Brain microvascular endothelial cell (primary cell): ENCODE measurements at regions not wholly inside any gene's neighbourhood (a gene's known extent, or its start where the extent isn't known, plus 50 kb on each side); places are given as distances from the start of the nearest gene placed in this dataset.

Source experiments
- DNase-seq: peaks from one replicate; pipeline ENCODE4 v3.0.0-alpha.2; 2020
- H3K27ac ChIP-seq: fragments of 250-450 bp; sonication (Bioruptor Pico); 2 replicates; pipeline ENCODE4 v1.5.1; 2020; ENCODE audit warnings: mild to moderate bottlenecking, moderate library complexity
- H3K27me3 ChIP-seq: fragments of 250-450 bp; sonication (Bioruptor Pico); replicated peaks from 2 replicates; pipeline ENCODE4 v1.5.1; 2020; ENCODE audit warnings: mild to moderate bottlenecking
- H3K36me3 ChIP-seq: fragments of 250-450 bp; sonication (Bioruptor Pico); replicated peaks from 2 replicates; pipeline ENCODE4 v1.5.1; 2020; ENCODE audit warnings: mild to moderate bottlenecking
- H3K4me3 ChIP-seq: 2 replicates; pipeline ENCODE4 v1.5.1; 2011; ENCODE audit warnings: low read depth, mild to moderate bottlenecking, control low read depth, low read length, moderate library complexity
- in situ Hi-C: cut with HindIII; loops from 2 replicates; pipeline ENCODE4 v1.10.0; 2017; ENCODE audit warnings: low sequenced_read_pairs, low pct_ligation_motif_present
- TF ChIP-seq, protein P1 (sequence below): IDR thresholded peaks from 2 replicates; pipeline ENCODE4 v1.5.1; 2011; ENCODE audit warnings: low read depth, mild to moderate bottlenecking, moderate library complexity, low read length, control low read depth, inconsistent platforms; ENCODE audit errors: missing control alignments

DNA sequence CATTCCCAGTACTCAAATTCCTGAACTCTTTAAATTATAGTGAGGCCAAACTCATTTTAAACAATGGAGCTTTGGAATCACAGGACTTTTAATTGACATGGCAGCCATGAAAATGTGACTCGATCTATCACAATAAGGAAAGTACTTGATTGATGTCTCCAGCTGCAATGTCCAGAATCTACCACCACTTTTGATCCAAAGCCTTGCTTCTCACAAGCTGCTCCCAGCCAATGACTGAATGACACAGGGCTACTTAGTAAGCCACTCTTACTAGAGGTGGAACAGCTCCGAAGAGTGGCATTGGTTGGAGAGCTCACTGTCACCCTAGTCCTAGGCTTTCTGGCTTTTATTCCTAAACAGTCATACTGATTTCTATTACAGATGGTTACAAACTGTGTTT is 270.1 kb downstream of the IRS1 start:
- TF ChIP-seq, protein P1, sequence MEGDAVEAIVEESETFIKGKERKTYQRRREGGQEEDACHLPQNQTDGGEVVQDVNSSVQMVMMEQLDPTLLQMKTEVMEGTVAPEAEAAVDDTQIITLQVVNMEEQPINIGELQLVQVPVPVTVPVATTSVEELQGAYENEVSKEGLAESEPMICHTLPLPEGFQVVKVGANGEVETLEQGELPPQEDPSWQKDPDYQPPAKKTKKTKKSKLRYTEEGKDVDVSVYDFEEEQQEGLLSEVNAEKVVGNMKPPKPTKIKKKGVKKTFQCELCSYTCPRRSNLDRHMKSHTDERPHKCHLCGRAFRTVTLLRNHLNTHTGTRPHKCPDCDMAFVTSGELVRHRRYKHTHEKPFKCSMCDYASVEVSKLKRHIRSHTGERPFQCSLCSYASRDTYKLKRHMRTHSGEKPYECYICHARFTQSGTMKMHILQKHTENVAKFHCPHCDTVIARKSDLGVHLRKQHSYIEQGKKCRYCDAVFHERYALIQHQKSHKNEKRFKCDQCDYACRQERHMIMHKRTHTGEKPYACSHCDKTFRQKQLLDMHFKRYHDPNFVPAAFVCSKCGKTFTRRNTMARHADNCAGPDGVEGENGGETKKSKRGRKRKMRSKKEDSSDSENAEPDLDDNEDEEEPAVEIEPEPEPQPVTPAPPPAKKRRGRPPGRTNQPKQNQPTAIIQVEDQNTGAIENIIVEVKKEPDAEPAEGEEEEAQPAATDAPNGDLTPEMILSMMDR = no peak
- in situ Hi-C loops = no loop called here
- no peaks in the 10 kb centered on the region for H3K27me3 ChIP-seq
- H3K27ac ChIP-seq = no peak overlapping the region
- DNase-seq = no peak
- H3K36me3 ChIP-seq = no peaks in the 10 kb centered on the region
- H3K4me3 ChIP-seq = no peak overlapping the region

DNA sequence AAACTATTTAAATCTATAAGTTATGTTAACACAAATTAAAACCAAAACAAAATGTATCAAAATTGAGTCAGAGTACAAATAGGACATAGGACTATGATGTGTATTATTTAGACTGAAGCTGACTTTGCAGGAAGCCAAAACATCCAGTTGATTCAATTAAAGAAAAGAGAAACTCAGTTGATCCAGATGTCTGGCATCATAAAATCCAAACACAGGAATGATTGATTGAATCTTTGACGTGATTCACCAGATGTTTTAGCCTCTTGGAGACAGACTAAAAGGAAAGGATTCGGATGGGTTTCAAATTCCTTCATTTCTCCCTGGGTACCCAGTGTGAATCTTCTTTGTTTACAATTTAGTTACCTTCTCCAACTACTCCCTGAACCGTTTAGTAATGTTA is 272.9 kb downstream of the IRS1 start:
- Histone ChIP-seq H3K27ac (no peak overlapping the region), H3K27me3 (no peaks in the 10 kb centered on the region), H3K36me3 (no peaks in the 10 kb centered on the region), H3K4me3 (no peak overlapping the region)
- no peak for DNase-seq
- TF ChIP-seq, protein P1 = no peak
- in situ Hi-C loops = no loop called here

DNA sequence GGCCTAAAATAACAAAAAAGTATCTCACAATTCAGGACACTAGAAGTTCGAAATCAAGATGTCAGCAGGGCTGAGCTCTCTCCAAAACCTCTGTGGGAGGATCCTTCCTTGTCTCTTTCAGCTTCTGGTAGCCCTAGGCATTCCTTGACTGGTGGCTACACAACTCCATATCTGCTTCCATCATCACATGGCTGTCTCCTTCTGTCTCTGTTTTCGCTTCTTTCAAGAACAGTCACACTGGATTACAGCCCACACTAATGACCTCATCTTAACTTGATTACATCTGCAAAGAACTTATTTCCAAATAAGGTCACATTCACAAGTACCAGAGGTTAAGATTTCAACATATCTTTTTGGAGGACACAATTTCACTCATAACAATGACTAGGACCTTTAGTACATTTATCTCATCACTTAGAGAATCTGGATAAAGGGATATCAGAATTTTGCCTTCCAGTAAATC is 275.2 kb downstream of the IRS1 start:
- in situ Hi-C loops = no loop called here
- Histone ChIP-seq H3K4me3 (no peak overlapping the region), H3K36me3 (no peaks in the 10 kb centered on the region), H3K27me3 (no peaks in the 10 kb centered on the region), H3K27ac (peak overlapping the region; percentile 54)
- TF ChIP-seq, protein P1 = no peak
- peak; percentile 83 for DNase-seq

DNA sequence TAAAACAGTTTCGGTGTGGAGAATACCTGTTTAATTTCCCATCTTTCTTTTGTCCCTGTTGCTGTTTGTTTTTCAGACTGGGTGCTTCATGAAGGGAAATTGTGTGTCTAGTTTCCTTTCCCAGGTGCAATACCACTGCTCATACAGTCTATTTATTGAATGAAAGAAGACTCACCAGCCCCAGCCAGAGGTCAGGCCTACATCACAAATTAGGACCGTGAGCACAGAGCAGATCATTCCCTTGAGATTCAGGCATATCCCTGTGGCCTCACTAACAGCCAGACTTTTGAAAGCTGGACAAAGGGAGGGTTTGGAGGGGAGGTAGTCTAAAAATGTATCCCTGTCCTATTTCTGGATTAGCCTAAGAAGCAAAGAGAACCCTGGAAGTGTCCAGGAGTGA is 278.9 kb downstream of the IRS1 start:
- TF ChIP-seq, protein P1 = no peak
- Histone ChIP-seq H3K4me3 (no peak overlapping the region), H3K27me3 (no peaks in the 10 kb centered on the region), H3K27ac (no peak overlapping the region), H3K36me3 (no peaks in the 10 kb centered on the region)
- no peak for DNase-seq
- in situ Hi-C loops = no loop called here

DNA sequence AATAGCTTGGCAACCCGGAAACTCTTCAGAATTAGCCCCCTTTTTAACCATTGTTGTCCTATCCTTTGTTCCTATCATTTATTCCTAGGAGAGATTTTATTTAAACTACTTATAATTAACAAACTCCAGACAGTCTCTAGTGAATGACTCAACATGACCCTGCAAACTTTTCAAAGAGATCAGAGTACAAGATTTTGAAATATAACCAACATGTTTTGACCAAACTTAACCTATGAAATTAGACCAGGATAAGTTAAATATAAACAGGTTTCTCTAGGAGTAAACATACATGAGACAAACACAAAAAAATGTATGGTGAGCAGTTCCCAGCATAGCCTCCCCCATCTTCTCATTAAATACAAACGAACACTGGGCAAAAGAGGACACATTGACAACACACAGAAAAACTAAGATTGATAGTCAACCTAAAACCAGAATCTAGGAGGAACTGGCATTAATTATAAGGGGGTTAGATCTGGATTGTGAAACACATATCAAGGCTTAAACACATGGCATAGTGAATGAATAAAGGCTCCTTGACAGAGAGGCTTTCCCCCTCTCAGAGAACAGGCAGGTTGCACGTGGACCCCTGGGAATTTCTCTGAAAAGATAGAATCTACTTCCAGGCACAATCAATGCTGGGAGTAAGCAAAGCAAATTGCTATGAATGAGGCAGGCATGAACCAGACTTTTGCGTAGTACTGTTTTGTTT is 284.1 kb downstream of the IRS1 start:
- Histone ChIP-seq H3K27ac (no peak overlapping the region), H3K4me3 (no peak overlapping the region), H3K27me3 (no peaks in the 10 kb centered on the region), H3K36me3 (no peaks in the 10 kb centered on the region)
- DNase-seq = no peak
- in situ Hi-C loops = no loop called here
- TF ChIP-seq, protein P1 = no peak

DNA sequence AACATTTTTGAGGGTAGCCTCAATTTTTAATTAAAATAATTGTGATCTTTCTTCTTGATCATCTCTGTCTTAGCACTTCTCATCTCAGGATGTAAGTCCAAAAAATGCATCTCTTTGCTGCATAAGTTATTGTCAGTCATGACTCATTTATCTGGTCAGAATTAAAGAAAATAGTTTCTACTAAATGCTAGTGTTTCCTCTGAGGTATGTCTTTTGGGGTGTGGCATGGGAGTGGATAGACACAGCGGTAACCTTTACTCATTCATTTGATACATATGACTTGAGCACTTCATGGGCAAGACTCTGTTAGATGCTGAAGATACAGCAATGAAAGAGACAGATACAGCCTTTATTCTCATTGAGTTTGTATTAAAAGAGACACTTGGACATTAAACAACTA is 284.7 kb downstream of the IRS1 start:
- peak; percentile 10 for DNase-seq
- TF ChIP-seq, protein P1 = no peak
- no peak overlapping the region for H3K4me3 ChIP-seq
- in situ Hi-C loops = no loop called here
- H3K36me3 ChIP-seq = no peaks in the 10 kb centered on the region
- no peaks in the 10 kb centered on the region for H3K27me3 ChIP-seq
- H3K27ac ChIP-seq = no peak overlapping the region
